Common myeloid progenitor, CD34-positive (primary cell): ENCODE measurements at regions not wholly inside any gene's neighbourhood (a gene's known extent, or its start where the extent isn't known, plus 50 kb on each side); places are given as distances from the start of the nearest gene placed in this dataset.

Experiments
- CTCF ChIA-PET: fragments of 350-600 bp; sonication (Branson Sonifier 250); formaldehyde crosslinking; loops from one replicate; lab custom pipeline; 2021; ENCODE audit warnings: antibody characterized with exemption; lab: Charles Lee
- POLR2A ChIA-PET: fragments of 350-600 bp; sonication (Branson Sonifier 250); formaldehyde crosslinking; loops from one replicate; lab custom pipeline; 2021; ENCODE audit warnings: antibody characterized with exemption; lab: Charles Lee
- DNase-seq, 3 donors: peaks; one replicate each; pipeline versions ENCODE4 v3.0.0 to v3.0.0-alpha.2; 2013
- H3K27ac ChIP-seq, 2 experiments: 1 replicate in 1 of 2; 2 replicates in 1 of 2; pipeline ENCODE4 v1.7.0; 2013; ENCODE audit warnings: inconsistent platforms in 2 of 2, low read length in 2 of 2, mild to moderate bottlenecking in 2 of 2, low read depth in 1 of 2, moderate library complexity in 1 of 2; ENCODE audit not compliant: severe bottlenecking in 2 of 2, insufficient read depth in 1 of 2, poor library complexity in 1 of 2
- H3K27me3 ChIP-seq, 5 experiments: replicated peaks in 2 of 5; 1 replicate in 3 of 5; 2 replicates in 2 of 5; pipeline versions ENCODE4 v1.6.1 to v1.7.0; 2013; ENCODE audit warnings: low read length in 4 of 5, mild to moderate bottlenecking in 2 of 5, moderate library complexity in 2 of 5, inconsistent platforms in 1 of 5; ENCODE audit not compliant: insufficient read depth in 5 of 5, control insufficient read depth in 4 of 5
- H3K36me3 ChIP-seq, 4 experiments: 1 replicate in 2 of 4; 2 replicates in 2 of 4; pipeline versions ENCODE4 v1.6.1 to v1.7.0; 2013; ENCODE audit warnings: low read length in 3 of 4, control low read depth in 1 of 4, mild to moderate bottlenecking in 1 of 4; ENCODE audit not compliant: control insufficient read depth in 4 of 4, insufficient read depth in 4 of 4
- H3K4me1 ChIP-seq, 4 experiments: 1 replicate in 3 of 4; 2 replicates in 1 of 4; pipeline versions ENCODE4 v1.6.1 to v1.7.1; 2013; ENCODE audit warnings: low read length in 3 of 4, mild to moderate bottlenecking in 3 of 4, control low read depth in 1 of 4, inconsistent platforms in 1 of 4, moderate library complexity in 1 of 4; ENCODE audit not compliant: control insufficient read depth in 4 of 4, insufficient read depth in 4 of 4; ENCODE audit errors: control extremely low read depth in 1 of 4
- H3K4me3 ChIP-seq, 7 experiments: 1 replicate in 4 of 7; 2 replicates in 3 of 7; pipeline versions ENCODE4 v1.5.1 to v1.7.0; 2013; ENCODE audit warnings: mild to moderate bottlenecking in 7 of 7, low read length in 6 of 7, moderate library complexity in 6 of 7, inconsistent platforms in 2 of 7, low read depth in 2 of 7, control low read depth in 1 of 7; ENCODE audit not compliant: insufficient read depth in 4 of 7, control insufficient read depth in 1 of 7; ENCODE audit errors: extremely low read depth in 1 of 7
- H3K9me3 ChIP-seq, 5 experiments: 1 replicate in 4 of 5; 2 replicates in 1 of 5; pipeline versions ENCODE4 v1.6.1 to v1.7.1; 2013; ENCODE audit warnings: low read length in 4 of 5, mild to moderate bottlenecking in 2 of 5, inconsistent platforms in 1 of 5, low read depth in 1 of 5, moderate library complexity in 1 of 5; ENCODE audit not compliant: control insufficient read depth in 4 of 5, insufficient read depth in 2 of 5; ENCODE audit errors: control extremely low read depth in 1 of 5
- WGBS: methylation state at CpG from one replicate; pipeline ENCODE4 v1.1.5; 2013; ENCODE audit not compliant: insufficient coverage; 5-methylcytosine and 5-hydroxymethylcytosine counted together

DNA sequence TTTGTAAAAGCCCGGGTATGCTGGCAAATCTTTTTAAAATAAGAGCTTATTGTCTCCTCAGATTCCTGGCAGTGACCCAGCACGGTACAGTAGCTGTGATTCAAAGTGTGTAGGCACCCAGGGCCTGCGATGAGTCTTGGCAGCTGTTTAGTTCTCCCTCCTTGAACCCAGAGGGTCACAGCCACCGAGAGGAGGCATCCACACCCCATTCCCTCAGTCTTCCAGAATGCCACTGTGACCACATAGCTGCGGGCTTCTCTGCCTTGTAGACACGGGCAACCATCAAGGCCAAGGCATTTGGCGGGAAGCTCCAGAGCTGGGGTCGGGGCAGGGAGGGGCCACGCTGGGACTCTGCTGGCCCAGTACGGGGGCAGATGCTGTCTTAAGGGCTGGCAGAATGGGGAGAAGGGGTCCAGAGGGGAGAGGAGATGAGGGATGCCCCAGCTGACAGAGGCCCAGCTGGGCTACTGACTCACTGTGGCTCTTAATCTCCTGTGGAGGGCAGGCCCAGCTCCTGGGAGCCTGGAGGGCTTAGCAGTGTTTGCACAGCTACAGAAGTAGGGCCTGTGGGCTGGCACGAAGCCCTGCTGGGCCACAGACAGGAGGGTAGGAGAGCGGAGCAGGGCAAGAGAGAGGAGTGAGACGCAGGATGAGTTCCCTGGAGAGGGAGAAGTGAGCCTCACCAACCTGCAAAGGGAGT is 68.8 kb upstream of the DLG1 start:
- ChIA-PET CTCF (interaction anchor here (0.9 kb wide), 1 partner anchor 158 kb away, joined by 3 read pairs; no protein-coding TSS in a partner anchor), POLR2A (no interaction called here)
- Histone ChIP-seq H3K9me3 (no peaks in the 10 kb centered on the region), H3K4me3 (no peak overlapping the region), H3K36me3 (no peaks in the 10 kb centered on the region), H3K27me3 (peaks cover 0 to 5% (median 4%) of the 10 kb centered on the region in 5 experiments), H3K4me1 (no peaks in the 10 kb centered on the region), H3K27ac (no peak overlapping the region)
- no peak for DNase-seq
- 93% methylated on average over 12 of the region's 13 CpGs for WGBS

GRCh38 chr3:197366301-197367044 is 68.1 kb upstream of the DLG1 start:
- H3K4me3 ChIP-seq = no peak overlapping the region
- H3K36me3 ChIP-seq = no peaks in the 10 kb centered on the region
- no peaks in the 10 kb centered on the region for H3K9me3 ChIP-seq
- no peaks in the 10 kb centered on the region for H3K4me1 ChIP-seq
- DNase-seq = no peak
- 97% methylated on average over 12 of the region's 13 CpGs for WGBS
- ChIA-PET CTCF (no interaction called here), POLR2A (no interaction called here)
- no peak overlapping the region for H3K27ac ChIP-seq
- H3K27me3 ChIP-seq = peaks cover 0 to 4% (median 0%) of the 10 kb centered on the region in 5 experiments

DNA sequence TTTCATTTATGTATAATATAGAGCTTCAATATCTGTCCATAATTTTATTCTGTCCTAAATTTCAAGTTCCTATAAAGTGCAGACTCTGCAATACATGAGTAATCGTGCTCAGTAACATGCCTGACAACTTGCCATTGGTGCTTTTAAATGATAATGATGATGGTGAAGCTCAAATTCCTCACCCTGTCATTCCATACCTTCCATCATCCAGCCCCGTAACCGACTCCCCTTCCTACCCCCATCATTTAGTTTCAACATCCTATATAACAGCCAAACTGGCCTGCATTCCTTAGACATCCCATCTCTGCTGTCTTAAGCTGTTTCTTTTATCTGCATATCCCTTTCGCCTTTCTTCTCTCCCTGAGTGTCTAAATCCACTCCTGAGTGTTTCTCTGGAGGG is 67.2 kb upstream of the DLG1 start:
- POLR2A ChIA-PET = no interaction called here
- CTCF ChIA-PET = no interaction called here
- DNase-seq = no peak

GRCh38 chr3:197364410-197365071 is 66.1 kb upstream of the DLG1 start:
- Histone ChIP-seq H3K27me3 (peaks cover 0 to 2% (median 0%) of the 10 kb centered on the region in 5 experiments), H3K4me1 (no peaks in the 10 kb centered on the region), H3K4me3 (no peak overlapping the region), H3K9me3 (peaks cover 0 to 10% (median 7%) of the 10 kb centered on the region in 5 experiments), H3K36me3 (no peaks in the 10 kb centered on the region), H3K27ac (no peak overlapping the region)
- CTCF ChIA-PET = no interaction called here
- DNase-seq = no peak
- WGBS = 83% methylated on average over 7 of the region's 9 CpGs
- POLR2A ChIA-PET = no interaction called here

More for the DNA sequence above, 67.2 kb upstream of the DLG1 start:
- 93% methylated on average over 3 of the region's 4 CpGs for WGBS
- H3K36me3 ChIP-seq = no peaks in the 10 kb centered on the region
- H3K9me3 ChIP-seq = peaks cover 0 to 4% (median under 1%) of the 10 kb centered on the region in 5 experiments
- H3K27ac ChIP-seq = no peak overlapping the region
- peaks cover 0 to 2% (median 0%) of the 10 kb centered on the region in 5 experiments for H3K27me3 ChIP-seq
- H3K4me3 ChIP-seq = no peak overlapping the region
- H3K4me1 ChIP-seq = no peaks in the 10 kb centered on the region

DNA sequence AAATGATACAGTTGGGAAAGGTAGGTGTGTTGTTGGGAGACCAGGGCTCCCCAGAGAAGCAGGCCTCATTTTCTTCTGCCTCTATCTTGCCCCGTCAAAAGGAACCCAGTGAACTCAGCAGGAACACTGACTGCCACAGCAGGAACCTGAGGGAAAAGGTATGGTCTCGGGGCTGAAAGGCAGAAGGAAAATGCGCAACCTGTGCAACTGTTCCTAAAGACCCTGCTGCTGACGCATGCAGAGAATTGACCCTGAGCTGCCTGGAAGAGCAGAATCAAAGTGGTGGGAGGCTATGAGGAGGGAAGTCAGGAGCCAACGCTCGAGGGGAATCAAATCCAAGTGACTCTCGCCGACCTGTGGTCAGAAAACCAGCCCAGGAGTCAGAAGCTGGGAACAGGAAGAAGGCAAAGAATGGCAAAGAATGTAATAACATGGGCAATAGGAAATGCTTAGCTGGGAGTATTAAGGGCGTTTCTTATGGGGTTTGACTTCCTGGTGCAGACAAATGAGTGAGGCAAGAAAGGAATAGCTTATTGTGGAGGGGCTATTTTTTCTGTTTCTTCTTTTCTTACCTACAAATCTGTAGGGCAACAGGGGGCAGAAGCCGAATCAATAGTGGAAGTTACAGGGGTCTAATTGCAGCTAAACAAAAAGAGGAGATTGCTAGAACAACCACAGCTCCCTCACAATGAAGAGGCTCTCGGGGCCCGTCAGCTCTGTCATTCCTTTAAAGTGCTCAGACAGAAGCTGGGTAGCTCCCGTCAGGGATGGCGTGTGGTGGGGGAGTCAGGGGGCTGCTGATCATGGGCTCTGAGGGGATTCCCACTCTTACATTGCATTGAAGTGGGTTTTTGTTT is 65.4 kb upstream of the DLG1 start:
- peaks cover 0 to 16% (median 12%) of the 10 kb centered on the region in 5 experiments for H3K9me3 ChIP-seq
- no peak overlapping the region for H3K27ac ChIP-seq
- H3K4me3 ChIP-seq = no peak overlapping the region
- POLR2A ChIA-PET = no interaction called here
- 92% methylated on average over 9 of the region's 14 CpGs for WGBS
- H3K4me1 ChIP-seq = no peaks in the 10 kb centered on the region
- H3K36me3 ChIP-seq = no peaks in the 10 kb centered on the region
- CTCF ChIA-PET = no interaction called here
- peaks cover 0 to 2% (median 0%) of the 10 kb centered on the region in 5 experiments for H3K27me3 ChIP-seq
- no peak for DNase-seq

DNA sequence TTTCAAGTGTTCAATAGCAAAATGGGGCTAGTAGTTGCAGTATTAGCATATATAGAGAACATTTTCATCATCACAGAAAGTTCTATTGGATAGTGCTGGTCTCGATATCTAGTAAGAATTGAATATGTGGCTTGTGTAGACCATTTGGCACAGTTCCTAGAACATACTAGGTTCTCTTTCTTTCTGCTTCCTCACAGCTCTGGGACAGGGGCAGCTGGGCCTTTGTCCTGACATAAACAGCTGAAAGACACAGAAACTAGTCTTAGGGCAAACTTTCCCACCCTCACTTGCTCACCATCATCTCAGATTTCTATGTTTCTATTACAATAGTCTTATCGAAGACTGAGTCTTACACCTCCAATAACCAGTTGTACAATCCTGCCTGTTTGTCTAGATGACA is 63.7 kb upstream of the DLG1 start:
- Histone ChIP-seq H3K27ac (no peak overlapping the region), H3K9me3 (peaks cover 0 to 16% (median 12%) of the 10 kb centered on the region in 5 experiments), H3K36me3 (no peaks in the 10 kb centered on the region), H3K27me3 (peaks cover 0 to 2% (median 0%) of the 10 kb centered on the region in 5 experiments), H3K4me1 (no peaks in the 10 kb centered on the region), H3K4me3 (no peak overlapping the region)
- 100% methylated on average over 1 of the region's 2 CpGs for WGBS
- no peak for DNase-seq
- POLR2A ChIA-PET = no interaction called here
- CTCF ChIA-PET = no interaction called here
